NCI-H2227 (cell line): ENCODE measurements at regions not wholly inside any gene's neighbourhood (a gene's known extent, or its start where the extent isn't known, plus 50 kb on each side); places are given as distances from the start of the nearest gene placed in this dataset.
"Not testable (repeated sequence)": the region's sequence is repeated elsewhere in the genome, so short reads cannot be mapped to it uniquely, and the experiment has no call there.

Experiments used
- DNase-seq: peaks from one replicate; lab custom pipeline; 2025; ENCODE audit not compliant: unreplicated experiment; lab: John Stamatoyannopoulos, UW

- no peak for DNase-seq
These were observed 1246.2 kb downstream of the SLITRK1 start for GRCh38 chr13:82636119-82636518.

- no peak for DNase-seq
These were observed 1247.3 kb downstream of the SLITRK1 start for GRCh38 chr13:82634946-82635345.

- no peak for DNase-seq
These were observed 1255.1 kb downstream of the SLITRK1 start for GRCh38 chr13:82627183-82627582.

- DNase-seq, result no peak
These were observed 1256.6 kb downstream of the SLITRK1 start for GRCh38 chr13:82625717-82626116.

DNA sequence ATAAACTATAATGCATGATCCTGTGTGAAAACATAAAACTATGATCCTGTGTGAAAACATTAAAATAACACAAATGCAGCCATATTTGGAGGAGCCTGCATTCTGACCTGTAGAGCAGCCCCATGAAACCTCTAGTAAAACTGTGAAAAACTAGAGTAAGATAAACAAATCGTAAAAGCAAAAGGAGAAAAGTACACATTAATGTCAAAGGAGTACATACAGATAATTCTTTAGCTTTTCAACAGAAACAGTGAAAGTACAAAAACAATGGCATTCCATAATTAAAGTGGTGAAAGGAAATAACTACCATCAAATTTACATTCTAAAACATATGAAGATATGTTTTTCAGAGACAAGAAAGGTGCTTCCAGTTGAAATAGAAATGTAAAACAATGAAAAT, 1267.2 kb downstream of the SLITRK1 start:
- DNase-seq, result no peak

- DNase-seq, result no peak
These were observed 1268.2 kb downstream of the SLITRK1 start for GRCh38 chr13:82614086-82614485.

- no peak for DNase-seq
These were observed 1276.3 kb downstream of the SLITRK1 start for GRCh38 chr13:82606008-82606407.

- no peak for DNase-seq
These were observed 1284.5 kb downstream of the SLITRK1 start for GRCh38 chr13:82597747-82598146.

DNA sequence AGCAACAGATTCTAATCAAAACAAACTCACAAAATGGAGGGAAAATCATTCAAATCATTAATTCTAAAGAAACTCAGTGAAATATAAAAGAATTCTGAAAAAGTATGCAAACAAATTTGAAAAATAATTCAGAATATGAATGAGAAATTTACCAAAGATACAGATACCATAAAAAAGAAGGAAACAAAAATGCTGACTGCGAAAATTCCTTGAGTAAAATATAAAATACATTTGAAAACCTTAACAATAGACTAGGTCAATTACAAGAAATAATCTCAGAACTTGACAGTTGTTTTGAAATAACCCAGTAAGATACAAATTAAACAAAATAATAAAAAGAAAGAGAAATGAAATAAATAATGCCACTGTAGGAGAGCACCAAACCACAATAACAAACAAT, 1289.0 kb downstream of the SLITRK1 start:
- DNase-seq, result no peak

DNA sequence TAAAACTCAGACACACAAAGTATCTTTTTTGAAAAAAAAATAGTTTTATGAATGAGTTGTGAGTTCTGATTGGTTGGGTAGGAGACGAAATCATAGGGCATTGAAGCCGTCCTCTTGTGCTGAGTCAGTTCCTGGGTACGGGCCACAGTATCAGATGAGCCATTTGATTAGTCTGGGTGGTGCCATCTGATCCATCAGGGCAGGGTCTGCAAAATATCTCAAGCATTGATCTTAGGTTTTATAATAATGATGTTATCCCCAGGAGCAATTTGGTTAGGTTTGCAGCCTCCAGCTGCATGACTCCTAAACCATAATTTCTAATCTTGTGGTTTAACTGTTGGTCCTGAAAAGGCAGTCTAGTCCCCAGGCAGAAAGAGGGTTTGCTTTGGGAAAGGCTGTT, 1310.6 kb downstream of the SLITRK1 start:
- no peak for DNase-seq

DNA sequence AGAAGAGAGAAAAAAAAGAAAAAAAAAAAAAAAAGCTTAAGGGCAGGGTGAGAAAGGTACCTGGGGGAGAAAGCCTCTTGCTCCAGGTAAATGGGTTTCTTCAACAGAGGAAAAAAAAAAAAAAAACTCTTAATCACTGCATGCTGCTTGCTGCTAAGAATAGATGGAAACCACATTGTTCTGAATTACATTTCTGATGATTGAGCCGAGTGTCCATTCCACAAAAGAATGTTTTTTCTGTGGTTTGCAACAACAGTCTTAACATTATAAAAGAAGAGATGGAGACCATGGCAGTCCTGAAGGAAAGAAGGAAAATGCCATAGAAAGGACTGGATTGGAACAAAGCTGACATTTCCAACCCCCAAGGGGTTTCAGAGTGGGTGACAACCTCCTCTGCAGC, 1312.7 kb downstream of the SLITRK1 start:
- no peak for DNase-seq

DNA sequence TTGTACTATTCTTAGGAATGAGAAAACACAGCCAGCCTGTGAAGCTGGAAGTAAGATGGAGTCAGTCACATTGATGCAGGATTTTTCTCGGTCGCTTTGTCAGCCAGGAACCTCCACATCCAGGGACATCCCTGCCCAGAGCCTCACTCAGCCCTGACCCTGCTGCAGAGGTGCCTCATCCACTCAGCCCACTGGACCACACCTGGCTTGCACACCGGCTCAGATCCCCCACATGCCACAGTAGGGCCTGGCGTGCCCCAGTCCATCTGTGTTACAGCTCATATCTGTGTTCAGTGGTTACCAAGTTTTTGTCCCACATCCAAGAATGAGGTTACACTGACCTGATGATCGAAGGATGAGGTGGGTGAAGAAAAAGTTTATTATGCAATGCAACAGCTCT, 1315.4 kb downstream of the SLITRK1 start:
- DNase-seq, result no peak

- no peak for DNase-seq
These were observed 1317.1 kb downstream of the SLITRK1 start for GRCh38 chr13:82565201-82565600.

GRCh38 chr13:82560889-82561288, 1321.4 kb downstream of the SLITRK1 start:
- no peak for DNase-seq

GRCh38 chr13:82522872-82523271, 1359.4 kb downstream of the SLITRK1 start:
- no peak for DNase-seq

DNA sequence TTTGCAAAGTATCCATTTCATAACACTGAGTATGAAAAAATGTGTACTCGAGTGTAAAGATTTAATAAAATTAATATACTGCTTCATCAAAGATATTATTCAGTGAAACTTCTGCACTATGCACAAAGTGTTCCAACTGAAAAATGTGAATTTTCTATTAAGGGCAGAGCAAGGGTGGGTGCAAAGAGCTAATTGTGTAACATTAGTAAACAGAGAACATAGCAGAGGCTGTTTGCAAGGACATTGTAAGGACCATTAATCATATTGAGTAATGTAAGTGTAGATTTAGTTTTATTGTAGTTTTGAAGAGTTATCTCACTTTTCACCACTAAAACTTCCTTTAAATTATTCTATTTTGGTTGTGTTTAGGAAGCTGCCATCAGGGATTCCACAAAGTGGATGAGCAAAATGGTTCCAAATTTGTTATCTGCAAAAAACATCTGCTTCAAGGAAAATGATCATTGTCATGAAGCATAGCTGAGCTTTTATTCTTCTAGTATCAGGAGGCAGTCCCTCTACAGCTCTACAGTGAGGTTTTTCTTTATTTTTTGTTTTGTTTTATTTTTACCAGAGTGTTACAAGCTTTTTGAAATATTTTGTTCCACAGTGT, 1375.4 kb downstream of the SLITRK1 start:
- no peak for DNase-seq

GRCh38 chr13:82501834-82502233, 1380.4 kb downstream of the SLITRK1 start:
- DNase-seq, result no peak

- DNase-seq, result no peak
These were observed 1401.9 kb downstream of the SLITRK1 start for GRCh38 chr13:82480415-82480814.

DNA sequence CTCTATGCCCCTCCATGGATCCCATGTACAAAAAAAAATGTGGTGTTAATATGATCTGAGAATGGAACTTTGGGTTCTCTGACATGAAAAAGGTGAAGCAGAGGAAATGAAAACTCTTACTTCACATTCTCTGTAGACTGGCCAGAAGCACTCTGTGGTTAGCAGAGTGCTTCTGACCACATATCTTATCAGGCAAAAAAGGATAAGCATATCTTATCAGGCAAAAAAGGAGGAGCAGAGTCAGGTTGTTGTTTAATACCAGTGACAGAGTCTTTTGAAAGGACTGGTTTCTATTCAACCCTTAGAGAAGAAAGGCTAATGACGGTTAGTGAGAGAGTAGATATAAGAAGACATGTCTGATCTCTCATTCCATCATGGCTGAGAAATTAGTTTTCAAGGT, 1404.8 kb downstream of the SLITRK1 start:
- no peak for DNase-seq

DNA sequence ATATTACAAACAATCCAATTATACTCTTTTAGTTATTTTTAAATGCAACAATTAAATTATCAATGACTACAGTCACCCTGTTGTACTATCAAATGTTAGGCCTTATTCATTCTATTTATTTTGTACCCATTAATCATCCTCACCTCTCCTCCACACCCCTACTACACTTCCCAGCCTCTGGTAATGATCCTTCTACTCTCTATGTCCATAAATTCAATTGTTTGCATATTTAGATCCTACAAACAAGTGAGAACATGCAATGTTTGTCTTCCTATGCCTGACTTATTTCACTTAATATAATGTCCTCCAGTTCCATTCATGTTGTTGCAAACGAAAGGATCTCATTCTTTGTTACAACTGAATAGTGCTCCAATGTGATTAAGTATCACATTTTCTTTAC, 1414.6 kb downstream of the SLITRK1 start:
- DNase-seq, result no peak

DNA sequence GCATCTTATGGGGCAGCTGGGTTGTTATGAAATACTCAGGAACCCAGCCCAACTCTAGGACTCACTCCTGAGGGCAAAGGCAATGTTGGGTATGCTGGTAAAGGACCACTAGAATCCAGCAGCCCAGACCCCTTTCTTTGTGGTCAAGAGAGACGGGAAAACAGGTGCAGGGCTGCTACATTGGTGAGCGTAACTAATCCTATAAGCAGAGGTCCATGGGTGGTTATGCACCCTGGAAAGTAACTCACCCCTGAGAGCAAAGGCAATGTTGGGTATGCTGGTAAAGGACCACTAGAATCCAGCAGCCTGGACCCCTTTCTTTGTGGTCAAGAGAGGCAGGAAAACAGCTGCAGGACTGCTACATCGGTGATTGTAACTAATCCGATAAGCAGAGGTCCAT, 1422.7 kb downstream of the SLITRK1 start:
- not testable (repeated sequence) for DNase-seq

DNA sequence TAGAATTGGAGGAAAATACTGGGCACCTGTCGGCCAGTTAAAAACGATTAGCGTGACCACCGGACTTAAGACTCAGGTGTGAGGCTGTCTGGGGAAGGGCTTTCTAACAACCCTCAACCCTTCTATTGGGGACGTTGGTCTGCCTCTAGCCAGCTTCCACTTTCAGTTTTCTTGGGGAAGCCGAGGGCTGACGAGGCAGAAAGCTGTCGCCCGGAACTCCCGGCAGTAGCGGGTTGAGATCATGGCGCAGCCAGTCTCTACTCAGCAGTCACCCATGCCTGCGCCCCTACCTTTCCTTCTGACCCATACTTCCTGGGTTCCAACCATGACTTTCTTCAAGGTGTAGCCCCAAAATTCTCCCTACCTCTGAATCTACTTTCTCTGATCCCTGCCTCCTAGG, 1424.1 kb downstream of the SLITRK1 start:
- DNase-seq, result no peak

GRCh38 chr13:82457548-82457947, 1424.7 kb downstream of the SLITRK1 start:
- not testable (repeated sequence) for DNase-seq
